ENCODE measurements at regions not wholly inside any gene's neighbourhood (a gene's known extent, or its start where the extent isn't known, plus 50 kb on each side); places are given as distances from the start of the nearest gene placed in this dataset.
A peak's percentile ranks its signal among the peaks of the same experiment; 100 is the strongest.
"Not testable (repeated sequence)": the region's sequence is repeated elsewhere in the genome, so short reads cannot be mapped to it uniquely, and the experiment has no call there.

GRCh38 chr20:33939031-33939430 is 54.7 kb upstream of the RALY start:
- H4K91ac ChIP-seq (ENCODE audit: insufficient read depth, low read depth, low read length); CTCF ChIA-PET; H4K5ac ChIP-seq (ENCODE audit: low read depth, low read length); H3K4me3 ChIP-seq (ENCODE audit: insufficient read depth, low read depth, low read length); H4K20me1 ChIP-seq (ENCODE audit: insufficient read depth, low read length); H4K8ac ChIP-seq (ENCODE audit: low read depth in 2 of 2, low read length in 2 of 2); H3K27me3 ChIP-seq (ENCODE audit: control insufficient read depth, insufficient read depth, low read length); H2BK15ac ChIP-seq (ENCODE audit: low read depth, low read length); H3K4me1 ChIP-seq (ENCODE audit: control insufficient read depth, insufficient read depth, low read length); H3K9me1 ChIP-seq (ENCODE audit: insufficient read depth, low read length); H3K4ac ChIP-seq (ENCODE audit: low read depth, low read length); intact Hi-C loops (cut with micrococcal nuclease); H3K14ac ChIP-seq (replicated peaks; ENCODE audit: low read depth, low read length); H3K27ac ChIP-seq (ENCODE audit: insufficient read depth, low read length); H3K9ac ChIP-seq (ENCODE audit: low read depth, low read length); H2AFZ ChIP-seq (replicated peaks; ENCODE audit: low read length, poor library complexity); in situ Hi-C loops (cut with MboI; ENCODE audit: low sequenced_read_pairs); H2BK5ac ChIP-seq (ENCODE audit: low read depth, low read length, poor library complexity, severe bottlenecking); H3K36me3 ChIP-seq (ENCODE audit: control insufficient read depth, insufficient read depth, low read length); H3K18ac ChIP-seq (ENCODE audit: low read depth, low read length); H2AK5ac ChIP-seq (ENCODE audit: low read depth, low read length); H3K9me3 ChIP-seq (ENCODE audit: control insufficient read depth, insufficient read depth, low read length); H2AK9ac ChIP-seq (replicated peaks; ENCODE audit: low read depth, low read length, poor library complexity); BruUV-seq (replicated peaks); H2BK20ac ChIP-seq (ENCODE audit: low read depth, low read length); H3K56ac ChIP-seq (ENCODE audit: extremely low read depth, insufficient read depth, low read length); H3K79me1 ChIP-seq (ENCODE audit: low read depth in 1 of 2, low read length in 2 of 2); POLR2A ChIA-PET (ENCODE audit: unreplicated experiment); dilution Hi-C loops (cut with HindIII; ENCODE audit: low sequenced_read_pairs, unreplicated experiment); H3K23ac ChIP-seq (ENCODE audit: low read depth, low read length); H2BK120ac ChIP-seq (ENCODE audit: low read depth, low read length); H3K4me2 ChIP-seq (ENCODE audit: low read depth, low read length); ATAC-seq (ENCODE audit: low read depth): not testable (repeated sequence)
- 90% methylated on average over 3 of the region's 5 CpGs; no CpG with 5 or more reads in 1 of the 2 experiments for WGBS, 2 experiments (ENCODE audit: extremely low coverage in 2 of 2, insufficient read length in 1 of 2)
- TF ChIP-seq CEBPB (IDR thresholded peaks at IDR 0.05; ENCODE audit: low read depth, low read length): peak; percentile 61; the same call in 1 of the 2 replicates
- peak; percentile 10 for DNase-seq
